Panc1 (cell line): ENCODE measurements at regions not wholly inside any gene's neighbourhood (a gene's known extent, or its start where the extent isn't known, plus 50 kb on each side); places are given as distances from the start of the nearest gene placed in this dataset.

Experiments
- ATAC-seq: fragments of 200-7000 bp; cut with Tn5 transposase; 2 replicates; pipeline ENCODE4 v1.9.1; 2020; ENCODE audit warnings: mild to moderate bottlenecking, moderate library complexity
- BruUV-seq: library from RNA; stranded (reverse); fragments of 400-500 nt; replicated peaks from 2 replicates; lab custom pipeline; 2021; lab: Mats Ljungman, UMichigan
- CTCF ChIA-PET: fragments of 300-600 bp; sonication (Branson Sonifier 250); formaldehyde crosslinking; loops from one replicate; lab custom pipeline; 2022; ENCODE audit warnings: antibody characterized with exemption; lab: Charles Lee
- POLR2A ChIA-PET: fragments of 300-600 bp; sonication (Branson Sonifier 250); formaldehyde crosslinking; loops from one replicate; lab custom pipeline; 2022; ENCODE audit warnings: antibody characterized with exemption; lab: Charles Lee
- DNase-seq: peaks from one replicate; pipeline ENCODE4 v3.0.0-alpha.2; 2010; ENCODE audit warnings: low read depth, low spot score
- H3K27ac ChIP-seq: 2 replicates; pipeline ENCODE4 v1.5.1; 2011; ENCODE audit warnings: mild to moderate bottlenecking, low read length, inconsistent platforms
- H3K27me3 ChIP-seq: fragments of 200-500 bp; sonication (Bioruptor generic); 2 replicates; pipeline ENCODE4 v1.6.0; 2014; ENCODE audit warnings: low read length, inconsistent platforms; ENCODE audit not compliant: control insufficient read depth, insufficient read depth
- H3K36me3 ChIP-seq: fragments of 200-500 bp; sonication (Bioruptor generic); 2 replicates; pipeline ENCODE4 v1.5.1; 2014; ENCODE audit warnings: inconsistent platforms, mild to moderate bottlenecking, low read length, moderate library complexity; ENCODE audit not compliant: control insufficient read depth, insufficient read depth
- H3K4me1 ChIP-seq: 2 replicates; pipeline ENCODE4 v1.5.1; 2011; ENCODE audit warnings: inconsistent platforms, mild to moderate bottlenecking, low read length, moderate library complexity; ENCODE audit not compliant: control insufficient read depth, insufficient read depth
- H3K4me3 ChIP-seq, 2 experiments: 2 replicates each; pipeline ENCODE4 v1.5.1; 2011 to 2012; ENCODE audit warnings: low read depth in 2 of 2, low read length in 2 of 2, mild to moderate bottlenecking in 2 of 2, inconsistent platforms in 1 of 2, moderate library complexity in 1 of 2
- H3K9me3 ChIP-seq: fragments of 200-500 bp; sonication (Bioruptor generic); 2 replicates; pipeline ENCODE4 v1.5.1; 2014; ENCODE audit warnings: low read depth, mild to moderate bottlenecking, inconsistent platforms, low read length, moderate library complexity; ENCODE audit not compliant: control insufficient read depth, insufficient read depth
- CTCF ChIP-seq: fragments of 450-650 bp; IDR thresholded peaks from 2 replicates; pipeline ENCODE4 v1.5.1; 2017; ENCODE audit warnings: mild to moderate bottlenecking
- POLR2AphosphoS5 ChIP-seq: IDR thresholded peaks from 2 replicates; pipeline ENCODE4 v1.6.1; 2012; ENCODE audit warnings: mild to moderate bottlenecking, low read depth, low read length, moderate library complexity
- REST ChIP-seq, 2 experiments: IDR thresholded peaks; 2 replicates each; pipeline ENCODE4 v1.6.1; 2011 to 2012; ENCODE audit warnings: low read depth in 2 of 2, control low read depth in 1 of 2, low read length in 1 of 2, mild to moderate bottlenecking in 1 of 2, moderate library complexity in 1 of 2; ENCODE audit not compliant: insufficient read depth in 1 of 2
- SIN3A ChIP-seq: IDR thresholded peaks from 2 replicates; pipeline ENCODE4 v1.6.1; 2012; ENCODE audit warnings: low read depth, mild to moderate bottlenecking, low read length, moderate library complexity, borderline replicate concordance; ENCODE audit not compliant: insufficient read depth
- TCF7L2 ChIP-seq: IDR thresholded peaks from 2 replicates; pipeline ENCODE4 v1.6.1; 2011; ENCODE audit warnings: mild to moderate bottlenecking, low read depth, low read length, inconsistent platforms
- in situ Hi-C: cut with HindIII; loops from 2 replicates; pipeline ENCODE4 v1.10.0; 2016; ENCODE audit warnings: low sequenced_read_pairs, low pct_unique_long_range_greater_than_20kb
- intact Hi-C: fragments of 100-400 bp; cut with micrococcal nuclease; formaldehyde crosslinking; loops from one replicate; pipeline ENCODE4 v1.10.0; 2022; ENCODE audit not compliant: unreplicated experiment

GRCh38 chr3:64388886-64389285 lies 163.6 kb upstream of the PRICKLE2 start:
- CTCF ChIA-PET, result no interaction called here
- H3K4me1 ChIP-seq, result no peaks in the 10 kb centered on the region
- DNase-seq (no peak), ATAC-seq (no peak)
- no peaks in the 10 kb centered on the region for H3K36me3 ChIP-seq
- in situ Hi-C loops, result no loop called here
- POLR2A ChIA-PET, result no interaction called here
- H3K4me3 ChIP-seq, result no peak overlapping the region
- TF ChIP-seq SIN3A, result no peak
- no peak for TF ChIP-seq POLR2AphosphoS5
- TF ChIP-seq CTCF, result no peak
- no peak for TF ChIP-seq TCF7L2
- H3K9me3 ChIP-seq, result no peaks in the 10 kb centered on the region
- H3K27me3 ChIP-seq, result no peaks in the 10 kb centered on the region
- H3K27ac ChIP-seq, result no peak overlapping the region
- no TSS peak for BruUV-seq
- intact Hi-C loops, result no loop called here

- Histone ChIP-seq H3K27me3 (no peaks in the 10 kb centered on the region), H3K4me1 (no peaks in the 10 kb centered on the region), H3K27ac (no peak overlapping the region), H3K9me3 (no peaks in the 10 kb centered on the region), H3K36me3 (no peaks in the 10 kb centered on the region), H3K4me3 (no peak overlapping the region)
- intact Hi-C loops, result no loop called here
- ChIA-PET POLR2A (no interaction called here), CTCF (no interaction called here)
- TF ChIP-seq POLR2AphosphoS5 (no peak), CTCF (no peak), SIN3A (no peak), REST (IDR thresholded peaks at IDR 0.05; ENCODE audit: insufficient read depth in 1 of 2, low read depth in 2 of 2, low read length in 1 of 2) (no peak), TCF7L2 (no peak)
- no peak for ATAC-seq
- in situ Hi-C loops, result no loop called here
- no peak for DNase-seq
- BruUV-seq, result no TSS peak
Observed at GRCh38 chr3:64387688-64388087, 162.4 kb upstream of the PRICKLE2 start.

GRCh38 chr3:64385277-64385676 lies 160.0 kb upstream of the PRICKLE2 start:
- Histone ChIP-seq H3K9me3 (no peaks in the 10 kb centered on the region), H3K4me3 (no peak overlapping the region), H3K4me1 (no peaks in the 10 kb centered on the region), H3K27me3 (no peaks in the 10 kb centered on the region), H3K36me3 (no peaks in the 10 kb centered on the region), H3K27ac (no peak overlapping the region)
- no TSS peak for BruUV-seq
- intact Hi-C loops, result no loop called here
- DNase-seq, result no peak
- TF ChIP-seq TCF7L2, result no peak
- TF ChIP-seq SIN3A, result no peak
- no peak for TF ChIP-seq CTCF
- TF ChIP-seq REST (IDR thresholded peaks at IDR 0.05; ENCODE audit: insufficient read depth in 1 of 2, low read depth in 2 of 2, low read length in 1 of 2), result no peak
- TF ChIP-seq POLR2AphosphoS5, result no peak
- POLR2A ChIA-PET, result no interaction called here
- ATAC-seq, result no peak
- CTCF ChIA-PET, result no interaction called here
- in situ Hi-C loops, result no loop called here
